ENCODE measurements at regions not wholly inside any gene's neighbourhood (a gene's known extent, or its start where the extent isn't known, plus 50 kb on each side); places are given as distances from the start of the nearest gene placed in this dataset.
"Not testable (repeated sequence)": the region's sequence is repeated elsewhere in the genome, so short reads cannot be mapped to it uniquely, and the experiment has no call there.

DNA sequence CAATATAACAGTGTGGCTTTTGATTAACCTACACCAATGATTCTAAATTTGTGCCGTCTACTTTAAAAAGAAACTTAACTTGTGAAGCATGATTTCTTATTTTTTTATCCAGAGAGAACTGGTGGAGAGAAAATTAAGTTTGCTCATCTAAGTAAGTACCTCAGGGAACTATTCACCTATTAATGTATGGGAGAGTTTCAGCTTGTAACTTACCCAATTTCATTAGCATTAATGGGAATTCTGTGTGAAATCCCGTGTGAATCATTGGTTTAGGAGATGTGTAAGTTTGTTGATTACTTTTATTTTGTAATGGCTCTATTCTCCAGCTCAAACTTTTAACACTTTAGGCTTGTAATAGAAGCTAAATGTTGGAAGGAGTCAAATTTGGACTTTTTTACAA, 1061.5 kb downstream of the TDRD15 start:
- intact Hi-C loops (cut with DNase I): no loop called here
- 81 to 93% (median 86%) methylated on average over 2 of the region's 2 CpGs for WGBS, 3 donors
- no peaks in the 10 kb centered on the region for H3K36me3 ChIP-seq
- no peaks in the 10 kb centered on the region for H3K27me3 ChIP-seq
- no peak overlapping the region for H3K27ac ChIP-seq
- no peak overlapping the region for H3K4me3 ChIP-seq
- TF ChIP-seq EP300 (IDR thresholded peaks at IDR 0.05): no peak
- TF ChIP-seq, protein P1, sequence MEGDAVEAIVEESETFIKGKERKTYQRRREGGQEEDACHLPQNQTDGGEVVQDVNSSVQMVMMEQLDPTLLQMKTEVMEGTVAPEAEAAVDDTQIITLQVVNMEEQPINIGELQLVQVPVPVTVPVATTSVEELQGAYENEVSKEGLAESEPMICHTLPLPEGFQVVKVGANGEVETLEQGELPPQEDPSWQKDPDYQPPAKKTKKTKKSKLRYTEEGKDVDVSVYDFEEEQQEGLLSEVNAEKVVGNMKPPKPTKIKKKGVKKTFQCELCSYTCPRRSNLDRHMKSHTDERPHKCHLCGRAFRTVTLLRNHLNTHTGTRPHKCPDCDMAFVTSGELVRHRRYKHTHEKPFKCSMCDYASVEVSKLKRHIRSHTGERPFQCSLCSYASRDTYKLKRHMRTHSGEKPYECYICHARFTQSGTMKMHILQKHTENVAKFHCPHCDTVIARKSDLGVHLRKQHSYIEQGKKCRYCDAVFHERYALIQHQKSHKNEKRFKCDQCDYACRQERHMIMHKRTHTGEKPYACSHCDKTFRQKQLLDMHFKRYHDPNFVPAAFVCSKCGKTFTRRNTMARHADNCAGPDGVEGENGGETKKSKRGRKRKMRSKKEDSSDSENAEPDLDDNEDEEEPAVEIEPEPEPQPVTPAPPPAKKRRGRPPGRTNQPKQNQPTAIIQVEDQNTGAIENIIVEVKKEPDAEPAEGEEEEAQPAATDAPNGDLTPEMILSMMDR (IDR thresholded peaks at IDR 0.05): no peak
- no peak for TF ChIP-seq POLR2A (IDR thresholded peaks at IDR 0.05)
- DNase-seq: no peak
- H3K9me3 ChIP-seq: no peaks in the 10 kb centered on the region
- H3K4me1 ChIP-seq (ENCODE audit: insufficient read depth): no peaks in the 10 kb centered on the region

DNA sequence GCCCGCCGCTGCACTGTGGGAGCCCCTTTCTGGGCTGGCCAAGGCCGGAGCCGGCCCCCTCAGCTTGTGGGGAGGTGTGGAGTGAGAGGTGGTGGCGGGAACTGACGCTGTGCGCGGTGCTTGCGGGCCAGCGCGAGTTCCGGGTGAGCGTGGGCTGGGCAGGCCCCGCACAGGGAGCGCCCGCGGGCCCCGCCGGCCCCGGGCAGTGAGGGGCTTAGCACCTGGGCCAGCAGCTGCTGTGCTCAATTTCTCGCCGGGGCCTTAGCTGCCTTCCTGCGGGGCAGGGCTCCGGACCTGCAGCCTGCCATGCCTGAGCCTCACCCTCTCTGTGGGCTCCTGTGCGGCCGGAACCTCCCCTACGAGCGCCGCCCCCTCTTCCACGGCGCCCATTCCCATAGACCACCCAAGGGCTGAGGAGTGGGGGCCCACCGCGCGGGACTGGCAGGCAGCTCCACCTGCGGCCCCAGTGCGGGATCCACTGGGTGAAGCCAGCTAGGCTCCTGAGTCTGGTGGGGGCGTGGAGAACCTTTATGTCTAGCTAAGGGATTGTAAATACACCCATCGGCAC, 1062.6 kb downstream of the TDRD15 start:
- H3K27me3 ChIP-seq; H3K4me1 ChIP-seq (ENCODE audit: insufficient read depth); intact Hi-C loops (cut with DNase I); H3K4me3 ChIP-seq; H3K27ac ChIP-seq; H3K9me3 ChIP-seq; DNase-seq; H3K36me3 ChIP-seq: not testable (repeated sequence)
- WGBS, 3 donors: 95 to 97% (median 97%) methylated on average over 38 of the region's 38 CpGs

DNA sequence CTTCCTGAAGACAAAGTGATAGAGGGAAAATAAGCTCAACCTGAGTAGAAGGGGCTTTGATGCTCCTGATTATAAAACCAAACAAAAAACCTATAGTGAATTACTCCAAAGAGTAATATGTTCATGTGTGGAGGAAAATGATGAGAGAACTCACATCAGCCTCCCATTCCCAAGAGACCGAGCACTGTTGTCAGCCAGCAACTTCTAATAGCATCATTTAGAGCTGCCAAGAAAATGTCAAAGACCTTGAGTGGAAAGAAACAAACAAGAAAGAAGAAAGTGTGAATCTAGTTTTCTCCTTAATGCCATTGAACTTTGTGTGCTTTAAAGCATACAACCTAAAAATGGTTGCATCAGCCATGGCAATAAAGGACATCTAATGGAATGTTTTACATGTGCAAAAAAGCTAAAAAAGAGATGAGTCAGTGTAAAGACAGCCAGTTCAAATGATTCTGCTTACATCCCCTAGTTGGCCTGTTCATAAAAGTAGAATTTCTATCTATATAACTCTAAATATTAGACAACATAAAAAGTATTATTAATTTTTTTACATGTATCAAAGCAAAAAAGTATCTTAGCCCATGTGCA, 1066.2 kb downstream of the TDRD15 start:
- no peaks in the 10 kb centered on the region for H3K36me3 ChIP-seq
- no peak overlapping the region for H3K27ac ChIP-seq
- intact Hi-C loops (cut with DNase I): no loop called here
- H3K9me3 ChIP-seq: no peaks in the 10 kb centered on the region
- DNase-seq: no peak
- H3K27me3 ChIP-seq: no peaks in the 10 kb centered on the region
- TF ChIP-seq, protein P1 (IDR thresholded peaks at IDR 0.05): no peak
- H3K4me3 ChIP-seq: no peak overlapping the region
- WGBS, 3 donors: 81 to 93% (median 89%) methylated on average over 1 of the region's 1 CpG
- no peaks in the 10 kb centered on the region for H3K4me1 ChIP-seq (ENCODE audit: insufficient read depth)

DNA sequence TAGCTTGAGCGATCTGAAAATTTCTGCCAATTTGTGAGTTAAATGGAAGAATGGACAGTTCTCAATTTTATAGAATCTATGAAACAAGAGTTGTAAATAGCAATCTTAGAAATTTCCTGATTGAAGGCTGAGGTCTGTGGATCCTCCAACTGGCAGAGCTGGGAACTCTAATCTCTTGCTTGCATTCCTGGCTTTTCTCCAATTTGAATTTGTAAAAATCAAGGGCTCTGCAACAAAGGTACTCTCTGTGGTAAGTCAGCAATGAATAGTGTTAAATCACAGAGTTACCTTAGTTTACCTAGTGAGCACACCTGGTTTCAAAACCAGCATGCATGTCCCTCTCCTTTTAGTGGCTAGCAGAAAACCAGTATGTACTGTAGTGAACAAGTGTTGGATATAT, 1070.5 kb downstream of the TDRD15 start:
- H3K9me3 ChIP-seq: no peaks in the 10 kb centered on the region
- WGBS, 3 donors: 86 to 98% (median 92%) methylated on average over 1 of the region's 1 CpG
- H3K36me3 ChIP-seq: no peaks in the 10 kb centered on the region
- no peak for DNase-seq
- H3K27me3 ChIP-seq: no peaks in the 10 kb centered on the region
- TF ChIP-seq, protein P1 (IDR thresholded peaks at IDR 0.05): no peak
- no peak for TF ChIP-seq POLR2A (IDR thresholded peaks at IDR 0.05)
- TF ChIP-seq EP300 (IDR thresholded peaks at IDR 0.05): no peak
- H3K27ac ChIP-seq: no peak overlapping the region
- no peak overlapping the region for H3K4me3 ChIP-seq
- intact Hi-C loops (cut with DNase I): no loop called here
- H3K4me1 ChIP-seq (ENCODE audit: insufficient read depth): no peaks in the 10 kb centered on the region

GRCh38 chr2:22196806-22197205, 1073.0 kb downstream of the TDRD15 start:
- no peaks in the 10 kb centered on the region for H3K27me3 ChIP-seq
- TF ChIP-seq EP300 (IDR thresholded peaks at IDR 0.05): no peak
- TF ChIP-seq, protein P1 (IDR thresholded peaks at IDR 0.05): no peak
- no peak for TF ChIP-seq POLR2A (IDR thresholded peaks at IDR 0.05)
- H3K4me1 ChIP-seq (ENCODE audit: insufficient read depth): no peaks in the 10 kb centered on the region
- H3K9me3 ChIP-seq: no peaks in the 10 kb centered on the region
- 63 to 66% (median 64%) methylated on average over 2 of the region's 2 CpGs for WGBS, 3 donors
- no peaks in the 10 kb centered on the region for H3K36me3 ChIP-seq
- H3K4me3 ChIP-seq: no peak overlapping the region
- intact Hi-C loops (cut with DNase I): no loop called here
- DNase-seq: no peak
- no peak overlapping the region for H3K27ac ChIP-seq

All from ovary (tissue), 7 donors.